BE2C (cell line): ENCODE measurements at regions not wholly inside any gene's neighbourhood (a gene's known extent, or its start where the extent isn't known, plus 50 kb on each side); places are given as distances from the start of the nearest gene placed in this dataset.

Experiments
- DNase-seq: peaks from one replicate; pipeline ENCODE4 v3.0.0-alpha.2; 2020
- H3K27me3 ChIP-seq: fragments of 250-450 bp; sonication (Bioruptor Pico); 2 replicates; pipeline ENCODE4 v1.5.1; 2020; ENCODE audit warnings: mild to moderate bottlenecking
- H3K36me3 ChIP-seq: fragments of 250-450 bp; sonication (Bioruptor Pico); 2 replicates; pipeline ENCODE4 v1.5.1; 2020; ENCODE audit warnings: mild to moderate bottlenecking
- H3K4me1 ChIP-seq: fragments of 250-450 bp; sonication (Bioruptor Pico); 2 replicates; pipeline ENCODE4 v1.5.1; 2020
- H3K4me3 ChIP-seq: 2 replicates; pipeline ENCODE4 v1.5.1; 2011; ENCODE audit warnings: low read depth, low read length
- H3K9me3 ChIP-seq: fragments of 250-450 bp; sonication (Bioruptor Pico); 2 replicates; pipeline ENCODE4 v1.5.1; 2020
- TF ChIP-seq, protein P1 (sequence below): IDR thresholded peaks from 2 replicates; pipeline ENCODE4 v1.5.1; 2012; ENCODE audit warnings: mild to moderate bottlenecking, low read depth, low read length

DNA sequence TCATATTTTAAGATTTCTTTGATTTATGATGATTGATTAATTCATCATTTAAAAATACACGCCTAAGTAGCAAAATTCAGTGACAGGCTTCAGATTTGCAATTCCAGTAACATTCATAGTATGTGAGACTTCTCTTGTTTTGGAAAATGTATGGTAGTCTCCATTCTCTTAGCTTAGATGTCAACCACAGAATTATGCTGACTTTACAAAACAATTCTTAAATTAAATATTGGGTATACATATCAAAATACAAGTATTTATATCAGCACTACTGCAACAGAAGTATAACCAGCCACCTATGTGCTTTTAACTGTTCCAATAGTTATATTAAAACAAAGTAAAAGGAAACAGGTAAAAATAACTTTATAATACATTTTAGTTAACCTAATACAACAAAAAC lies 1328.6 kb upstream of the ADGRL2 start:
- DNase-seq: no peak
- TF ChIP-seq, protein P1, sequence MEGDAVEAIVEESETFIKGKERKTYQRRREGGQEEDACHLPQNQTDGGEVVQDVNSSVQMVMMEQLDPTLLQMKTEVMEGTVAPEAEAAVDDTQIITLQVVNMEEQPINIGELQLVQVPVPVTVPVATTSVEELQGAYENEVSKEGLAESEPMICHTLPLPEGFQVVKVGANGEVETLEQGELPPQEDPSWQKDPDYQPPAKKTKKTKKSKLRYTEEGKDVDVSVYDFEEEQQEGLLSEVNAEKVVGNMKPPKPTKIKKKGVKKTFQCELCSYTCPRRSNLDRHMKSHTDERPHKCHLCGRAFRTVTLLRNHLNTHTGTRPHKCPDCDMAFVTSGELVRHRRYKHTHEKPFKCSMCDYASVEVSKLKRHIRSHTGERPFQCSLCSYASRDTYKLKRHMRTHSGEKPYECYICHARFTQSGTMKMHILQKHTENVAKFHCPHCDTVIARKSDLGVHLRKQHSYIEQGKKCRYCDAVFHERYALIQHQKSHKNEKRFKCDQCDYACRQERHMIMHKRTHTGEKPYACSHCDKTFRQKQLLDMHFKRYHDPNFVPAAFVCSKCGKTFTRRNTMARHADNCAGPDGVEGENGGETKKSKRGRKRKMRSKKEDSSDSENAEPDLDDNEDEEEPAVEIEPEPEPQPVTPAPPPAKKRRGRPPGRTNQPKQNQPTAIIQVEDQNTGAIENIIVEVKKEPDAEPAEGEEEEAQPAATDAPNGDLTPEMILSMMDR: no peak
- Histone ChIP-seq H3K4me1 (no peaks in the 10 kb centered on the region), H3K9me3 (no peaks in the 10 kb centered on the region), H3K4me3 (no peak overlapping the region), H3K36me3 (no peaks in the 10 kb centered on the region), H3K27me3 (no peaks in the 10 kb centered on the region)

DNA sequence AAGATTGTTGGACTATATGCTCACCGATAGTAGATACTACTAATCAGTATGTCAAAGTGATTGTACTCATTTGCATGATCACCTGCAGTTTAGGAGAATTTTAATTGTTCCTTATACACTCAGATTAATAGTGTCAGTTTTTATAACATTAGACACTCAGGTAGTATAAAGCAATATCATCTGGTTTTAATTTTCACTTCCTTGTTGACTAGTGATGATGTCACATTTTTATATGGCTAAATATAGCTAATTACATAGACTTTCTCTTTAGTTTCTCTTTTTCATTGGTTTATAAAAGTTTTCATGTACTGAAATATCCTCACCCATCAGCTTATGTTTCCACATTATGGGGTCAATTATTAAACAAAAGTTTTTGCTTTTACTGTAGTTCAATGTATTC lies 1332.4 kb upstream of the ADGRL2 start:
- Histone ChIP-seq H3K36me3 (no peaks in the 10 kb centered on the region), H3K4me3 (no peak overlapping the region), H3K4me1 (no peaks in the 10 kb centered on the region), H3K27me3 (no peaks in the 10 kb centered on the region), H3K9me3 (no peaks in the 10 kb centered on the region)
- DNase-seq: no peak
- TF ChIP-seq, protein P1: no peak

DNA sequence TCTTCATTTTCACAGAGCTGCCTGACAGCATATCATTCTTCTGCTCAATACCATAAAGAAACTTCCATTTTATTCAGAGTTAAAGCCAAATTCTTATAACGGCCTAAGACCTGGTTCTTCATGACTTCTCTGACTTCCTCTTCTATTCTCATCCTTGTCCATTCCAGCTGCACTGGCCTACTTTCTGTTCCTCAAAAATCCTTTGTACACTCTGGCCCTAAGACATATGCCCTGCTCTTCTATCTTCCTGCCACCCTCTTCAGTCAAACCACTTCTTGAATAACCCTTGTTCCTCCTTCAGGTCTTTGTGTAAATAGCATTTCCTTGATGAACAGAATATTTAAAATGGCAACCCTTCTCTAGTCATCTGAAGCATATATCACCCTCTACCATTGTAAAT lies 1338.7 kb upstream of the ADGRL2 start:
- H3K36me3 ChIP-seq: no peaks in the 10 kb centered on the region
- no peak for DNase-seq
- no peaks in the 10 kb centered on the region for H3K9me3 ChIP-seq
- no peaks in the 10 kb centered on the region for H3K27me3 ChIP-seq
- no peak overlapping the region for H3K4me3 ChIP-seq
- H3K4me1 ChIP-seq: no peaks in the 10 kb centered on the region
- TF ChIP-seq, protein P1: no peak

DNA sequence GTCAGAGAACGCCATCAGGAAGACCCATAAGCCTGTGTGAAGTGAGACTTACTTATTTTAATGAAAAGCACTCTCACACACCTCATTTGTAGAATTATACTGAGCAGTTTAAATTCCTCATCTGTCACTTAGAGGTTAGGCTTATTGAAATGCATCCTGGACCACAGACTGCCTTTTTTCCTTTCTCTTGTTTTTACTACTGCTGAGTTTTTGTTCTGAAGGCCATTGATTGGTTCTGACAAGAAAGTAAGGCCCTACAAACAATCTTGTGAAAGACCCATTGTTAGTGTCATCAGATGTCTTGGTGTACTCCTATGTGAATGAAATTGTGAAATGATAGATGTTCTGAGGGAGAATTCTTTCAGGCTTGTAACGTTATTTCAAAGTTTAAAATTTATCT lies 1343.3 kb upstream of the ADGRL2 start:
- TF ChIP-seq, protein P1: no peak
- H3K9me3 ChIP-seq: no peaks in the 10 kb centered on the region
- H3K27me3 ChIP-seq: no peaks in the 10 kb centered on the region
- no peak overlapping the region for H3K4me3 ChIP-seq
- no peaks in the 10 kb centered on the region for H3K36me3 ChIP-seq
- no peak for DNase-seq
- H3K4me1 ChIP-seq: no peaks in the 10 kb centered on the region

DNA sequence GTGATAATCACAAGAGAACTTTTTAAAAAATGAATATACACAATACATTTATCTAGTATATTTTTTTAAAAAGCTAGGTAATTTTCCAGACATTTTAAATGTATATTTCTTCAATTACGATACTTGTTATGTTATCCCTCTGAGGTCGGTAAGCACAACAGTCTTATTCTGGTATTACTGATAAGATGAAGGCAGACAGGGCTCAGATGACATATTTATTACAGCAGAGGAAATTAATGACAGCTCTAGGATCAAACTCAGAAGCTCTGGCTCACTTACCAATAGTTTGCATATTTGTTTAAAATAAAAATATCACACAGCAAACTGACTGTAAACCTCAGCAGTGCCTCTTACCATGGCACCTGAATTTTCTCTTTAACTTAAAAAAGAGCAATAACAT lies 1347.0 kb upstream of the ADGRL2 start:
- H3K4me1 ChIP-seq: no peaks in the 10 kb centered on the region
- TF ChIP-seq, protein P1: no peak
- H3K36me3 ChIP-seq: no peaks in the 10 kb centered on the region
- no peak for DNase-seq
- no peaks in the 10 kb centered on the region for H3K27me3 ChIP-seq
- H3K9me3 ChIP-seq: no peaks in the 10 kb centered on the region
- no peak overlapping the region for H3K4me3 ChIP-seq

DNA sequence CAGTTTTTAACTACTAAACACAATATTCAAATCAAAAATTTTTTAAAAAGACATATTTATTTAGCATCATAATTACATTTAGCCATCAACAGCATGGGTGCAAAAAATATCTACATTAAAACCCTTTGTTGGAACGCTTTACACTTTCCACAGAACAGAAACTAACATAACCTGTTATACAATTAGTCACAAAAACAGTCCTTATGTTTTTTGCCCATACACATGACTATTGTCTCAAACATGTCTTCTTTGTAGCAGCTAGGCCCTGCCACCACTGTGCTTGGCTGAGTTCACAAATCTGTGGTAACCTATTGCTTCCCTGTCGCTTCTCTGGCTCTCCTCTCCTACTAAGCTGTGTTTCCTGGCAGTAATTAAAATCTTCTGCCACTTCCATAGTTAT lies 1350.0 kb upstream of the ADGRL2 start:
- TF ChIP-seq, protein P1: no peak
- H3K4me3 ChIP-seq: no peak overlapping the region
- H3K4me1 ChIP-seq: no peaks in the 10 kb centered on the region
- no peaks in the 10 kb centered on the region for H3K27me3 ChIP-seq
- no peaks in the 10 kb centered on the region for H3K9me3 ChIP-seq
- no peaks in the 10 kb centered on the region for H3K36me3 ChIP-seq
- no peak for DNase-seq
